ENCODE measurements at regions not wholly inside any gene's neighbourhood (a gene's known extent, or its start where the extent isn't known, plus 50 kb on each side); places are given as distances from the start of the nearest gene placed in this dataset.

DNA sequence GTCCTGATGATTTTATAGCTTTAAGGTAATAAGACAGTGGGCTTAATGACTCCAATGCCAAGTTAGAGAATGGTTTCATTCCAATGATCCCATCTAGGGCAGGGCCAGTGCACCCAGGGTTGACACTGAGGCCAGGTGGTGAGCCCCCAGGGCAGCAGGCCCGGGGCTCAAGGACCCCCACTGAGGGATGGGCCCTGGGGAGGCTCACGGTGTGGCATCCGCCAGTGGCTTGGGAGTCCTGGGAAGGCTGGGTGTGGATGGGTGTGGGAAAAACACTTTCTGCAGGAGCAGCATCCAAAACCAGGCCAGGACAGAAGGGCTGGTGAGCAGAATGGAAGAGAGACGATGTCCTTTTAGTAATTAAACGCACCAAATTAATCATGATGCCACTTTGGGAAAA is 626.3 kb downstream of the TBC1D22A start:
- no peak for TF ChIP-seq NFYB (CRISPR knock-in tag; IDR thresholded peaks at IDR 0.05)
- no peak for TF ChIP-seq POLR2A (IDR thresholded peaks at IDR 0.05; ENCODE audit: insufficient read depth in 1 of 2, low read depth in 2 of 2, low read length in 2 of 2)
- TF ChIP-seq ZSCAN20 (CRISPR knock-in tag; IDR thresholded peaks at IDR 0.05; ENCODE audit: borderline replicate concordance), result no peak
- TF ChIP-seq ZKSCAN1 (IDR thresholded peaks at IDR 0.05; ENCODE audit: low read length), result no peak
- no peak for TF ChIP-seq CTCF (CRISPR knock-in tag; IDR thresholded peaks at IDR 0.05)
- no peak for TF ChIP-seq CAMTA2 (CRISPR knock-in tag; IDR thresholded peaks at IDR 0.05; ENCODE audit: borderline replicate concordance)
- TF ChIP-seq PAX8 (CRISPR knock-in tag; IDR thresholded peaks at IDR 0.05; ENCODE audit: borderline replicate concordance), result no peak

All from HepG2 (cell line).